ENCODE measurements at regions not wholly inside any gene's neighbourhood (a gene's known extent, or its start where the extent isn't known, plus 50 kb on each side); places are given as distances from the start of the nearest gene placed in this dataset.

- DNase-seq (ENCODE audit: low read depth) = no peak
Measured at GRCh38 chr2:611519-611918, 65.7 kb downstream of the TMEM18 start.

- DNase-seq (ENCODE audit: low read depth) = no peak
Measured at GRCh38 chr2:610491-610890, 66.7 kb downstream of the TMEM18 start.

- no peak for DNase-seq (ENCODE audit: low read depth)
Measured at GRCh38 chr2:609881-610280, 67.3 kb downstream of the TMEM18 start.

GRCh38 chr2:609449-609848 is 67.8 kb downstream of the TMEM18 start:
- no peak for DNase-seq (ENCODE audit: low read depth)

- DNase-seq (ENCODE audit: low read depth) = no peak
Measured at GRCh38 chr2:608711-609110, 68.5 kb downstream of the TMEM18 start.

- DNase-seq (ENCODE audit: low read depth) = no peak
Measured at GRCh38 chr2:608297-608696, 68.9 kb downstream of the TMEM18 start.

GRCh38 chr2:607709-608108 is 69.5 kb downstream of the TMEM18 start:
- no peak for DNase-seq (ENCODE audit: low read depth)

- DNase-seq (ENCODE audit: low read depth) = no peak
Measured at GRCh38 chr2:607172-607571, 70.0 kb downstream of the TMEM18 start.

- no peak for DNase-seq (ENCODE audit: low read depth)
Measured at GRCh38 chr2:605674-606608, 71.3 kb downstream of the TMEM18 start.

GRCh38 chr2:604854-605524 is 72.2 kb downstream of the TMEM18 start:
- DNase-seq (ENCODE audit: low read depth) = no peak

GRCh38 chr2:604385-604784 is 72.8 kb downstream of the TMEM18 start:
- no peak for DNase-seq (ENCODE audit: low read depth)

GRCh38 chr2:603869-604268 is 73.3 kb downstream of the TMEM18 start:
- no peak for DNase-seq (ENCODE audit: low read depth)

GRCh38 chr2:603427-603826 is 73.8 kb downstream of the TMEM18 start:
- no peak for DNase-seq (ENCODE audit: low read depth)

- DNase-seq (ENCODE audit: low read depth) = no peak
Measured at GRCh38 chr2:602571-603359, 74.4 kb downstream of the TMEM18 start.

- no peak for DNase-seq (ENCODE audit: low read depth)
Measured at GRCh38 chr2:601806-602455, 75.3 kb downstream of the TMEM18 start.

- DNase-seq (ENCODE audit: low read depth) = no peak
Measured at GRCh38 chr2:601387-601698, 75.9 kb downstream of the TMEM18 start.

- DNase-seq (ENCODE audit: low read depth) = no peak
Measured at GRCh38 chr2:600542-601386, 76.4 kb downstream of the TMEM18 start.

- no peak for DNase-seq (ENCODE audit: low read depth)
Measured at GRCh38 chr2:599601-600000, 77.6 kb downstream of the TMEM18 start.

- no peak for DNase-seq (ENCODE audit: low read depth)
Measured at GRCh38 chr2:598058-598802, 79.0 kb downstream of the TMEM18 start.

GRCh38 chr2:595831-596592 is 81.2 kb downstream of the TMEM18 start:
- DNase-seq (ENCODE audit: low read depth) = no peak

Measured in CMK (cell line).